B cell (primary cell): ENCODE measurements at regions not wholly inside any gene's neighbourhood (a gene's known extent, or its start where the extent isn't known, plus 50 kb on each side); places are given as distances from the start of the nearest gene placed in this dataset.

ENCODE experiments used
- ATAC-seq: fragments of 200-7000 bp; cut with Tn5 transposase; one replicate; pipeline ENCODE4 v1.10.0; 2021; ENCODE audit warnings: low read depth, mild to moderate bottlenecking, moderate number of reproducible peaks, moderate library complexity
- CTCF ChIA-PET: fragments of 350-600 bp; sonication (Branson Sonifier 250); formaldehyde crosslinking; loops from one replicate; lab custom pipeline; 2021; ENCODE audit warnings: antibody characterized with exemption, inconsistent platforms; lab: Charles Lee
- POLR2A ChIA-PET: fragments of 350-600 bp; sonication (Branson Sonifier 250); formaldehyde crosslinking; loops from one replicate; lab custom pipeline; 2021; ENCODE audit warnings: antibody characterized with exemption; lab: Charles Lee
- DNase-seq: peaks from one replicate; pipeline ENCODE4 v3.0.0; 2013
- H2AFZ ChIP-seq: 2 replicates; pipeline ENCODE4 v1.6.1; 2012; ENCODE audit warnings: mild to moderate bottlenecking, low read depth, low read length; ENCODE audit not compliant: insufficient read depth, poor library complexity, severe bottlenecking
- H3K27ac ChIP-seq, 2 donors: 1 replicate in 1 of 2; 2 replicates in 1 of 2; pipeline ENCODE4 v1.5.1; 2012 to 2013; ENCODE audit warnings: low read length in 2 of 2, mild to moderate bottlenecking in 2 of 2, moderate library complexity in 1 of 2
- H3K27me3 ChIP-seq, 4 experiments: fragments of 200-600 bp in 1 of 4; sonication (generic) in 1 of 4; replicated peaks in 1 of 4; 1 replicate in 2 of 4; 2 replicates in 2 of 4; pipeline versions ENCODE4 v1.6.1 to v1.7.0; 2013 to 2016; ENCODE audit warnings: low read length in 3 of 4, mild to moderate bottlenecking in 2 of 4, mixed read lengths in 1 of 4, moderate library complexity in 1 of 4; ENCODE audit not compliant: insufficient read depth in 4 of 4, control insufficient read depth in 3 of 4; ENCODE audit errors: control extremely low read depth in 1 of 4
- H3K36me3 ChIP-seq, 2 experiments: replicated peaks in 1 of 2; 1 replicate in 1 of 2; 2 replicates in 1 of 2; pipeline versions ENCODE4 v1.6.1 to v1.7.1; 2013; ENCODE audit warnings: low read length in 1 of 2; ENCODE audit not compliant: insufficient read depth in 2 of 2, control insufficient read depth in 1 of 2; ENCODE audit errors: control extremely low read depth in 1 of 2, extremely low read depth in 1 of 2
- H3K4me1 ChIP-seq, 2 donors: fragments of 200-600 bp in 1 of 2; sonication (generic) in 1 of 2; 1 replicate in 1 of 2; 2 replicates in 1 of 2; pipeline versions ENCODE4 v1.5.1 to v1.6.1; 2013 to 2017; ENCODE audit warnings: low read length in 2 of 2; ENCODE audit not compliant: control insufficient read depth in 2 of 2, insufficient read depth in 2 of 2
- H3K4me2 ChIP-seq: replicated peaks from 2 replicates; pipeline ENCODE3; 2012; ENCODE audit warnings: mild to moderate bottlenecking, low read depth, low read length; ENCODE audit not compliant: poor library complexity, severe bottlenecking
- H3K4me3 ChIP-seq, 5 experiments: fragments of 200-600 bp in 1 of 5; sonication (generic) in 1 of 5; 1 replicate in 3 of 5; 2 replicates in 2 of 5; pipeline versions ENCODE4 v1.5.1 to v1.7.0; 2011 to 2016; ENCODE audit warnings: low read length in 4 of 5, mild to moderate bottlenecking in 4 of 5, low read depth in 2 of 5, control low read depth in 1 of 5, moderate library complexity in 1 of 5; ENCODE audit not compliant: insufficient read depth in 1 of 5; ENCODE audit errors: control extremely low read depth in 1 of 5, extremely low read depth in 1 of 5
- H3K79me2 ChIP-seq: fragments of 200-600 bp; sonication (generic); one replicate; pipeline ENCODE4 v1.6.0; 2016; ENCODE audit warnings: low read length; ENCODE audit not compliant: control insufficient read depth, insufficient read depth
- H3K9ac ChIP-seq: fragments of 200-600 bp; sonication (generic); 2 replicates; pipeline ENCODE4 v1.6.1; 2017; ENCODE audit warnings: mild to moderate bottlenecking, low read length, moderate library complexity
- H3K9me3 ChIP-seq, 3 donors: one replicate each; pipeline versions ENCODE4 v1.6.1 to v1.7.1; 2013; ENCODE audit warnings: low read length in 2 of 3; ENCODE audit not compliant: control insufficient read depth in 2 of 3, insufficient read depth in 1 of 3; ENCODE audit errors: control extremely low read depth in 1 of 3
- H4K20me1 ChIP-seq: 2 replicates; pipeline ENCODE4 v1.6.0; 2012; ENCODE audit warnings: mild to moderate bottlenecking, low read length; ENCODE audit not compliant: insufficient read depth, control insufficient read depth, poor library complexity, severe bottlenecking
- H3K27ac Mint-ChIP-seq: one replicate; pipeline ENCODE4 v1.8.0; 2021; ENCODE audit warnings: mixed read lengths
- H3K27me3 Mint-ChIP-seq: one replicate; pipeline ENCODE4 v1.8.0; 2021; ENCODE audit warnings: mixed read lengths
- H3K4me1 Mint-ChIP-seq: one replicate; pipeline ENCODE4 v1.8.0; 2021; ENCODE audit warnings: mixed read lengths
- H3K4me3 Mint-ChIP-seq: one replicate; pipeline ENCODE4 v1.8.0; 2021; ENCODE audit warnings: mixed read lengths
- H3K9me3 Mint-ChIP-seq: one replicate; pipeline ENCODE4 v1.8.0; 2022; ENCODE audit warnings: mixed read lengths; ENCODE audit not compliant: insufficient read depth
- EZH2 ChIP-seq: IDR thresholded peaks from 2 replicates; pipeline ENCODE4 v1.6.1; 2012; ENCODE audit warnings: borderline replicate concordance, low read depth, mild to moderate bottlenecking, moderate library complexity, low read length; ENCODE audit not compliant: insufficient read depth, poor library complexity, severe bottlenecking
- WGBS: methylation state at CpG from one replicate; pipeline ENCODE4 v1.1.5; 2013; ENCODE audit warnings: missing lambda C conversion rate; ENCODE audit not compliant: insufficient coverage; 5-methylcytosine and 5-hydroxymethylcytosine counted together
- intact Hi-C: fragments of 100-400 bp; cut with micrococcal nuclease; formaldehyde crosslinking; loops from one replicate; pipeline ENCODE4 v1.10.0; 2022
- TF ChIP-seq, protein P1 (sequence below): fragments of 200-600 bp; IDR thresholded peaks from one replicate; pipeline ENCODE4 v1.8.0; 2022; ENCODE audit warnings: antibody characterized with exemption, mild to moderate bottlenecking

DNA sequence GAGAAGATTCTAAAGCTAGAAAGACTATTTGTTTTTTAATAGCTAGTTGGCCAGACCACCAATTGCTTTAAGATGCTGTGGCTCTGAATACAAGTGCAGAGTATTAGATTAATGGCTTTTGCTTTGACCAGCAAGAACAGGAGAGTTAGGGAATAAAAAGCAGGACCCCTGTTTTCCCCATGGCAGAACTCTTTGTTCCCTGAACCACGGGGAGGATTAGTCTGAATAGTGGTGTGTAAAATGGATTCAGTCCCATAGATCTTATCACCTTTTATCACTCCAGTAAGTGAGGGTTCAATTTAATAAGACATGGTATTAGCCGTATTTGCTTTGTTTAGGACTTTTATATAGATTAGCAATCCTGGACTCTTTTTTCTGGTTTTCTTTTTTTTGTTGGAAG, 562.6 kb upstream of the DPPA4 start:
- no peak for TF ChIP-seq EZH2
- TF ChIP-seq, protein P1, sequence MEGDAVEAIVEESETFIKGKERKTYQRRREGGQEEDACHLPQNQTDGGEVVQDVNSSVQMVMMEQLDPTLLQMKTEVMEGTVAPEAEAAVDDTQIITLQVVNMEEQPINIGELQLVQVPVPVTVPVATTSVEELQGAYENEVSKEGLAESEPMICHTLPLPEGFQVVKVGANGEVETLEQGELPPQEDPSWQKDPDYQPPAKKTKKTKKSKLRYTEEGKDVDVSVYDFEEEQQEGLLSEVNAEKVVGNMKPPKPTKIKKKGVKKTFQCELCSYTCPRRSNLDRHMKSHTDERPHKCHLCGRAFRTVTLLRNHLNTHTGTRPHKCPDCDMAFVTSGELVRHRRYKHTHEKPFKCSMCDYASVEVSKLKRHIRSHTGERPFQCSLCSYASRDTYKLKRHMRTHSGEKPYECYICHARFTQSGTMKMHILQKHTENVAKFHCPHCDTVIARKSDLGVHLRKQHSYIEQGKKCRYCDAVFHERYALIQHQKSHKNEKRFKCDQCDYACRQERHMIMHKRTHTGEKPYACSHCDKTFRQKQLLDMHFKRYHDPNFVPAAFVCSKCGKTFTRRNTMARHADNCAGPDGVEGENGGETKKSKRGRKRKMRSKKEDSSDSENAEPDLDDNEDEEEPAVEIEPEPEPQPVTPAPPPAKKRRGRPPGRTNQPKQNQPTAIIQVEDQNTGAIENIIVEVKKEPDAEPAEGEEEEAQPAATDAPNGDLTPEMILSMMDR, result no peak
- ChIA-PET CTCF (no interaction called here), POLR2A (no interaction called here)
- Histone ChIP-seq H3K79me2 (no peaks in the 10 kb centered on the region), H3K9ac (no peak overlapping the region), H3K9me3 (no peaks in the 10 kb centered on the region), H3K36me3 (no peaks in the 10 kb centered on the region), H2AFZ (no peak overlapping the region), H3K4me1 (no peaks in the 10 kb centered on the region), H3K4me2 (no peak overlapping the region), H3K27me3 (no peaks in the 10 kb centered on the region), H3K4me3 (no peak overlapping the region), H4K20me1 (no peaks in the 10 kb centered on the region), H3K27ac (no peak overlapping the region)
- ATAC-seq (no peak), DNase-seq (no peak)
- no peak overlapping the region for H3K27ac Mint-ChIP-seq
- no peaks in the 10 kb centered on the region for H3K4me1 Mint-ChIP-seq
- H3K9me3 Mint-ChIP-seq, result no peaks in the 10 kb centered on the region
- intact Hi-C loops, result no loop called here
- H3K27me3 Mint-ChIP-seq, result no peaks in the 10 kb centered on the region
- no peak overlapping the region for H3K4me3 Mint-ChIP-seq
- no CpG with 5 or more reads among the region's 2 CpGs for WGBS

DNA sequence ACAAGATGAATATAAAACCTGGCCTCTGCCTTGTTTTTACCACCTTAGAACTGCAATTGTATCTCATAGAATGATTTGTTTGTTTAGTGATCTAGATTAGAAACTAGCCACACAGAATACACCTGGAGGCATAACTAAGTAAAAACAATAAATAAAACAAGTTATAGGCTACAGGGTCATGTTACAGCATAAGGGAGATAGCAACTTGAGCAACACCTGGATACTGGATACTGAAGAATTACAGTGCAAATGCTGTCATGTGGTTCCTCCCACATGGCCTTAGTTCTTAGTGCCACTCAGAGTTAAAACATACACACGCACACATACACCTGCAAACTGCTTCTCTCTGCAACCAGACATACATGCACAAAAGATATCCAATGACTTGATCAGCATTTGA, 563.4 kb upstream of the DPPA4 start:
- ChIA-PET CTCF (no interaction called here), POLR2A (no interaction called here)
- H3K4me1 ChIP-seq, result no peaks in the 10 kb centered on the region
- no peak overlapping the region for H3K4me3 ChIP-seq
- ATAC-seq (no peak), DNase-seq (no peak)
- intact Hi-C loops, result no loop called here
- no peak overlapping the region for H2AFZ ChIP-seq
- H3K27ac ChIP-seq, result no peak overlapping the region
- Mint-ChIP-seq H3K4me3 (no peak overlapping the region), H3K27me3 (no peaks in the 10 kb centered on the region), H3K9me3 (no peaks in the 10 kb centered on the region), H3K27ac (no peak overlapping the region), H3K4me1 (no peaks in the 10 kb centered on the region)
- no peak overlapping the region for H3K9ac ChIP-seq
- peaks cover 0 to 4% (median 3%) of the 10 kb centered on the region in 3 donors for H3K9me3 ChIP-seq
- no peaks in the 10 kb centered on the region for H3K27me3 ChIP-seq
- 43% methylated on average over 1 of the region's 1 CpG for WGBS
- H4K20me1 ChIP-seq, result no peaks in the 10 kb centered on the region
- H3K4me2 ChIP-seq, result no peak overlapping the region
- no peaks in the 10 kb centered on the region for H3K79me2 ChIP-seq
- no peaks in the 10 kb centered on the region for H3K36me3 ChIP-seq
- TF ChIP-seq, protein P1, result no peak
- TF ChIP-seq EZH2, result no peak
